ENCODE measurements at regions not wholly inside any gene's neighbourhood (a gene's known extent, or its start where the extent isn't known, plus 50 kb on each side); places are given as distances from the start of the nearest gene placed in this dataset.
"Not testable (repeated sequence)": the region's sequence is repeated elsewhere in the genome, so short reads cannot be mapped to it uniquely, and the experiment has no call there.

DNA sequence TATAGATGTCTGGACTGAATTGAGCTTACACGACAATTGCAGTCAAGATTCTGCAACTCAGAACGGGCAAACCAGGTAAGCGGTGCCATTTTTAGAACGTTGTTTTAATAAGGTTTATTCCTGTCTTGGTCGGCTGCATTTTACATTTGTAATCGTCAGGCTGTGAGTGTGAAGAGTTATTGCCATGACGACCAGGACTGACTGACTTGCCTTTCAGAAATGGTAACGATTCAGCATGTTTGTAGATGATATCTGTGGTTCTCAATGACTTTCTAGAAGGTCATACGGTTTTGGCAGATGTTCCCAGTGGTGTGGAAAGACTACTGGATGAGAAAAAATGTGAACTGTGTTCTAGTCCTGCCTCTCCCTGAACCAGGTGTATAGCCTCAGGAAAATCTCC, 271.3 kb upstream of the B3GALT2 start:
- DNase-seq (ENCODE audit: low spot score), result no peak

DNA sequence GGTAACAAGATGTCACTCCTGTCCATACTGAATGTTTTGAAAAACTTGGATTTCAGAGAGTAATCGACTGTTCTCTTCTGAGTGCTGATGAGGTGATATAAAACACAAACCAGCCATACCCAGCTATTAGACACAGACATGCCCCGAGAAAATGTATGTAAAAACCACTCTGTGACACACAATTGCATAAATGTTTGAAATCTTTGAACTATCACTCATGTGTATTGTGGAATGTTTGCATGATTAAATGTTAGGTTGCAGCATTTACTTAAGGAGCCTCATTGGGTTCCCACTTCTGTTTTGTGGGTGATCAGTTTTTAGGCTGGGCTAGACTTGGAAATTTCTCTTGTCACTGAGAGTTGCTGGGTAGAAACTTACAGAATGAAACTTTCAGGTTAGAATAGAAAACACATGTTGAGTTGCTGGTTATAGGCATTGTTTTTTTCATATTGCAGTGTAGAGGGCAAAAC, 270.4 kb upstream of the B3GALT2 start:
- DNase-seq (ENCODE audit: low spot score), result no peak

DNA sequence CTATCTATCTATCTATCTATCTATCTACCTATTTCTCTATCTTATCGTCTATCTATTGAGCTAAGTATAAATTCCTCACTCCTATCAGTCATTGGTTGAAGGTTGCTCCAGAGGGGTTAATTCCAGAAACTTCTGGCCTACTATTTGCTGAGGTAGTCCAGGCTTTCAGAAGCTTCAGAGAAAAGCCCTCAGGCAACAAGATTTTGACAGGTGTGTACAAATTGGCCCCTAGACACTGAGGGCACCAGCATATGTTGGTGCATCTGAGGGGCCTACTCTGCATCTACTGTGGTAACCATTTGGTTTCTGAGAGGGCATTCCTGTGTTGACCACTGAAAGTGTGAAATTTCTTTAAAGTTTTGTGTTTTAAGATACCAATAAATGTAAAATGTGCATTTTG, 265.2 kb upstream of the B3GALT2 start:
- DNase-seq (ENCODE audit: low spot score), result no peak

DNA sequence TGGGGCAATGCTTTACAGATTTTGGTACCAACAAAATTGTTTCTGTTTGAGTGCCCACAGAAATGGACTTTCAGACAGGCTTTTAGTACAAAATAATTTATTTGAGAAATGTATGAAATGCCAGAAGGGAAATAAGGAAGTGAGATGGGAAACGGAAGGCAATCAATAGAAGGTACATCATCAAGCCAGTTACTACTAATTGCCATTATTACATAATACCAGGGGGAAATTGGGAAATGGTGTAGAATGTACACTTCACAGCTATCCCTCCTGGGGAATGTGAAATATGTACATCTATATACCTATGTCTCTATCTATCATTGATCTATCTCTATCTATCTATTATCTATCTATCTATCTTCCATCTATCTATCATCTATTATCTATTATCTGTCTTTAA, 264.6 kb upstream of the B3GALT2 start:
- DNase-seq (ENCODE audit: low spot score), result no peak

DNA sequence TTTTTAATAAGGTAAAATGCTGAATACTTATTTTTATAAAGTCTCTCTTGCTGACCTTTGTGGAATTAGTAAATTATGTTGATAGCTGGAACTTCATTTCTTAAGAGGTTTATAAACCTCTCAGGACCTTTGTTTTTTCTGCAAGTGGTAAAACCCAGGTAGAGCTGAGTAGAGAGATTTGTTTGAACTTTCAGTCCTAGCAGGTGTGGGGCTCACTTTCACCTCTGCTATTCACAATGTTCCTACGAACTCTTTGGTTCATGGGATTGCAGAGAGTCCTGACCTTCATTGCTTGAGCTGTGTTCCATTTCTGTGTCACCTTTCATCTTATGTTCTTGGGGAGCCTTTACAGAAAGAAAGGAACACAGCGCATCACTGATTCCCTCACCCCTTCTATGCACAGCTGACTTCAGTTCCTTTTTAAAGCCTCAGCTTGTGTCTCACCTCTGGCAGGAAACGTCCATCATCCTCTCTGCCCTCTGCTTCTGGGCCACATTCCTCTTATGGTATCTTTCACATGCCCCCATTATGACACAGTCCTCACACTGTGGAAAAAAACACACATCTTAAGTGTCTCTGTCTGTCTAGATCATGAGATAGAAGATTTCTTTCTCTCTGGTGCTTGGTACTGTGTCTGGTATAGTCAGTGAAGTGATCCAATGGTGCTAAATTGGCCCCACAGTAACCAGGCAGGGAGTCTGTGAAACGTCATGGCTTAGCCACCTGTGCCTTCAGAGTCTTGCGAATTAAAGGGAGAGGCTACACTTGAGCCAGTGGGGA, 262.5 kb upstream of the B3GALT2 start:
- DNase-seq (ENCODE audit: low spot score), result no peak

DNA sequence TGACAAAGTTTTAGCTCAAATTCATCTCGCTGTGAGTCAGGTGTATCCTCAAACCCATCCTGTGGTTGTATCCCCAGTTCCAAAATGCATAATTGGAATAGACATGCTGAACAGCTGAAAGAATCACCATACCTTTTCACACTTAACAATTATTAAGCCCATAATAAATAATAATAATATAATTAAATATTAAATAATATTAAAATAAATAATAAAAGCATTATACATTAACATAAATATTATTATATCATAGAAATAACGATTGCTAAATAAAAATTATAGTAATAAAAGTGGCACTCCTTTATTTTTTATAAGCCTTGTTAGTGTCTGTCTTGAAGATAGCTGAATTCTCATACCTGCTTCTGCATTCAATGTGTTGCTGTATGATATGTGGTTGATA, 257.5 kb upstream of the B3GALT2 start:
- no peak for DNase-seq (ENCODE audit: low spot score)

DNA sequence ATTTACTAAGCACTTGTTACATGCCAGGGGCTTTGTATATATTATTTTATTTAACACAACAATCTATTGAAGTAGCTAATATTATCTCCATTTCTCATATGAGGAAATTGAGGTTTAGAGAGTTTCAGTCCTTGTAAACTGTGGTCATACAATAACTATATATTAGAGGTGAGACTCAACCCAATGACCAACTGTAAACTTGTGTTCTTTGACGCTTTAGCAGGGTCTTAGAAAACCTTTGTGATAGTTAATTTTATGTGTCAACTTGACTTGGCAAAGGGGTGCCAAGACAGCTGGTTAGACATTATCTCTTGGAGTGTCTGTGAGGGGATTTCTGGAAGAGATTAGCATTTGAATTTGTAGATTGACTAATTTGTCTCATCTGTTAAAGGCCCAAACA, 252.4 kb upstream of the B3GALT2 start:
- no peak for DNase-seq (ENCODE audit: low spot score)

DNA sequence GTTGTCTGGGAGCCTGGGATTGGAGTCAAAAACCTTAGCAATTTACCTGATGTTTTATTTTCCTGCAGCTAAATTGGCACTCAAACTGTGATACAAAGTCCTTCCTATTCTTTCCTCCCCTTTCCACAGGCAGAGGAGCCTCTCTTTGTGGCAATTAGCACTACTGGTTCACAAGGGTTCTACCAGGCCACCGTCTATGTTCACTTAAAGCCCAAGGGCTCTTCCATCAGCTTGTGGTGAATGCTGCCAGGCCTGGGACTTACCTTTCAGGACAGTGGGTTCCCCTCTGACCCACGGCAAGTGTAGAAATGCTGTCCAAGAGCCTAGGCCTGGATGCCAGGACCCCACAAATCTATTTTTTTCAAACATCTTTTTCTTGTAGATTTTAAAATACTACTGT, 251.9 kb upstream of the B3GALT2 start:
- DNase-seq (ENCODE audit: low spot score), result no peak

DNA sequence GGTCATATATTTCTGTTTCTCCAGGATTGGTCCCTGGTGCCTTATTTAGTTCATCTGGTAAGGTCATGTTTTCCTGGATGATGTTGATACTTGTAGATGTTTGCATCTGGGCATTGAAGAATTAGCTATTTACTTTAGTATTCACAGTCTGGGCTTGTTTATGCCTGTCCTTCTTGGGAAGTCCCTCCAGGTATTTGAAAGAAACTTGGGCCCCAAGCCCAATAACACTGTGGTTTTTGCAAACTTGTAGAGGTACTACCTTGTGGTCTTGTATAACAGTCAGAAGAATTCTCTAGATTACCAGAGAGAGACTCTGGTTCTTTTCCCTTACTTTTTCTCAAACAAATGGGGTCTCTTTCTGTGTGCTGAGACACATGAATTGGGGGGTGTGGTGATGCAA, 251.4 kb upstream of the B3GALT2 start:
- no peak for DNase-seq (ENCODE audit: low spot score)

DNA sequence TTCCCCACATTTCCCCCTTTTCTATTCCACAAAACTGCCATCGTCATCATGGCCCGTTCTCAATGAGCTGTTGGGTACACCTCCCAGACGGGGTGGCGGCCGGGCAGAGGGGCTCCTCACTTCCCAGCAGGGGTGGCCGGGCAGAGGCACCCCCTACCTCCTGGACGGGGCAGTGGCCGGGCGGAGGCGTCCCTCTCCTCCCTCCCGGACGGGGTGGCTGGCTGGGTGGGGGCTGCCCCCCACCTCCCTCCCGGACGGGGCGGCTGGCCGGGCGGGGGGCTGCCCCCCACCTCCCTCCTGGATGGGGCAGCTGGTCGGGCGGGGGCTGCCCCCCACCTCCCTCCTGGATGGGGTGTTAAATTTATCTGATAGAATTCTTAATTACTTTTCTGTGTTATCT, 250.9 kb upstream of the B3GALT2 start:
- DNase-seq (ENCODE audit: low spot score), result not testable (repeated sequence)

DNA sequence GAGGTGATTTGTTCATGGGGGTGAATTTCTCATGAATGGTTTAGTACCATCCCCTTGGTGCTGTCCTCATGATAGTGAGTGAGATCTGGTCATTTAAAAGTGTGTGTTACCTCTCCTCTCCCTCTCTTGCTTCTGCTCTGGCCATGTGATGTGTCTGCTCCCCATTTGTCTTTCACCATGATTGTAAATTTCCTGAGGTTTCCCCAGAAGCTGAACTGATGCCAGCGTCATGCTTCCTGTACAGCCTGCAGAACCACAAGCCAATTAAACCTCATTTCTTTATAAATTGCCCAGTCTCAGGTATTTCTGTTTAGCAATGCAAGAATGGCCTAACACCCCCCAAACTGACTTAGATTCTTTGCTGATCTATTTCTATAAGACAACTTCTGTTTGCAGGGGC, 249.4 kb upstream of the B3GALT2 start:
- DNase-seq (ENCODE audit: low spot score), result no peak

DNA sequence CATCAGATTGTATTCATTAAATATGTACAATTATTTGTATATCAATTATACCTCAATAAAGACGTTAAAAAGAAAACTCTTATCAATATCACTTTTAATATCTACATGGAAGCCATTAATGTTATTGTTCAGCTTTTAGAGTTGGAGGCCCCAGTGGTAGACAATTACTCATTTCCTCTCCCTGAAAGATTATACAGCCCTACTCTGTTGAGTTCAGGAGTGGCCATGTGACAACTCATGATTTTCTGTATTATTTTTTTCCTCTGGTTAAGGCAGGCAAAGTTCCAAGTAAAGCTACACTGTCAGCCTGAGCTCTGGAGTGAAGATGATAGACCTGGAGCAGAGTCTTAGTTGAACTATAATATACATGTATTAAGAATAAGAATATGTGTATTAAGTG, 247.9 kb upstream of the B3GALT2 start:
- no peak for DNase-seq (ENCODE audit: low spot score)

DNA sequence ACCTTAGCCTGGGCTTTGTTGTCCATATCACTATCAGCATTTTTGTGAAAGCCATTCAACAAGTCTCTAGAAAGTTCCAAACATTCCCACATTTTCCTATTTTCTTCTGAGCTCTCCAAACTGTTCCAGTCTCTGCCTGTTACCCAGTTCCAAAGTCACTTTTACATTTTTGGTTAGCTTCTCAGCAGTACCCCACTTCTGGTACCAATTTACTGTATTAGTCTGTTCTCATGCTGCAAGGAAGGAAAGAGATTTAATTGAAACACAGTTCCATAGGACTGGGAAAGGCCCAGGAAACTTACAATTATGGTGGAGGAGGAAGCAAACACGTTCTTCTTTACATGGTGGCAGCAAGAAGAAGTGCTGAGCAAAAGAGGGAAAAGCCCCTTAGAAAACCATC, 247.2 kb upstream of the B3GALT2 start:
- DNase-seq (ENCODE audit: low spot score), result no peak

DNA sequence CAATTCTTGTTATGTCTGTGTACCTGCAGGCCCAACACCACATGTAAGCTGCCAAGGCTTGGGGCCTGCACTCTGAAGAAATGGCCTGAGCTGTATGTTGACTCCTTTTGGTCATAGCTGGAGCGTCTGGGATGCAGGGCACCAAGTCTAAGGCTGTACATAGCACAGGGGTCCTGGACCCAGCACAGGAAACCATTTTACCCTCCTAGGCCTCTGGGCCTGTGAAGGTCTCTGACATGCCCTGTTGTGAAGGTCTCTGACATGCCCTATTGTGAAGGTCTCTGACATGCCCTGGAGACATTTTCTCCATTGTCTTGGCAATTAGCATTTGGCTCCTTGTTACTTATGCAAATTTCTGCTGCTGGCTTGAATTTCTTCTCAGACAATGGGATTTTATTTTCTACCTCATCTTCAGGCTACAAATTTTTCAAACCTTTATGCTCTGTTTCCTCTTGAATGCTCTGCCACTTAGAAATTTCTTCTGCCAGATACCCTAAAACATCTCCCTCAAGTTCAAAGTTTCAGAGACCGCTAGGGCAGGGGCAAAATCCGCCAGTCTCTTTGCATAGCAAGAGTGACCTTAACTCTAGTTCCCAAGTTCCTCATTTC, 246.7 kb upstream of the B3GALT2 start:
- no peak for DNase-seq (ENCODE audit: low spot score)

DNA sequence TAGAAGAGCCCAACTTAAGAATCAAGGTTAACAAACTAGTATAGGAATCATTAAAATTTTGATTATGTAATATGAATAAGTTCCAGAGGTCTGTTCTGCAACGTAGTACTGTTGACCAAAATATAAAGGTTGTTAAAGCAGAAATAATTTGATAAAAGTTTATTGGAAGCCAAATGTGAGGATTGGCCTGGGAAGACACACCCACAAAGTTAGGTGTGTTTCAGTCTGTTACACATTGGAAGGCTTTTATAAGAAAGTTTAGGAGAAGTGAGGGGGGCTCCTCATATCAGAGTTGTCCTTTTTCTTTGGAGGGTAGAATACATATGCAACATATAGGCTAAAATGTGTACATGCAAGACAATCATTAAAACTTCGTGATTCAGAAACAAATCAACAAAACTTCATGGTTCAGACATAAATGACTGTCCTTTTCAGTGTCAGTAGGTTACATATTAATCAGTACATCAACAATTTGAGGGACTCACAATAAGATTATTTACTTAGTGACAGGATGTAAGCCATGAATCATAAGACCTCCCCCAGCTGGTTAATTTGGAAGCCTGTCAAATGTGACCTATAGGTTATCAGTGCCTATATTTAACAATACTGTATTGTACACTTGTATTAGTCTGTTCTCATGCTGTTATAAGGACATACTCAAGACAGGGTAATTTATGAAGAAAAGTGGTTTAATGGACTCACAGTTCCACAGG, 245.0 kb upstream of the B3GALT2 start:
- no peak for DNase-seq (ENCODE audit: low spot score)

DNA sequence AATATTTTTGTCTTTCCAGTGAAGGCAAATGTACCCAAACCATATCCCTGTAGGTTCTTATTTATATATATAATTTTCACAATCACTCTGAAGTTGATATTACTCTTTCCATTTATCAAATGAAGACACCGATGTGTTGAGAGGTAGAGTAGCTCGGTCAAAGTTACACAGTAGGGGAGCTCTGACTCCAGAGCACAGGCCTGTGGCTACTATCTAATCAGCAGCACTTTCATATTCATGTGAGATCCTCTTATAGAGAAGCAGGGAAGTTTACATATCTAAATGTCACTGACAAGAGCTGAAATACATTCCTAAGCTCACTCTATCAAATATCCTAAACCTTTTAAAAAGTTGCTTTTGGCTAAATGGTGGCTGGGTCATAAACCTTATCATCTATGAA, 241.1 kb upstream of the B3GALT2 start:
- DNase-seq (ENCODE audit: low spot score), result no peak

DNA sequence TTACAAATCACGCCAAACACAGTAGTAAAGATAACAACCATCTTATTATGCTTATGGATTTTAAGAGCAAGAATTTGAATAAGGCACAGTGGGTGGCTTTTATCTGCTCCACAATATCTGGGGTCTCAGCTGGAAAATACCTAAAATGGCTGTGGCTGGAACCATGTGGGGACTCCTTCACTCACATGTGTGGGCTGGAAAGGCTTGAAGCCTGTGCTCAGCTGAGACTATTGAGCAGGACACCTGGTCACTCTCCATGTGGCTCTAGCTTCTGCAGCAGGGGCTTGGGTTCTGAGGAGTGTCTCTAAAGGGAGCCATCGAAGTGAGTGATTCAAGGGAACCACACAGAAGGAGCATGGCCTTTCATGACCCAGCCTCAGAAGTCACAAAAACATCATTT, 239.6 kb upstream of the B3GALT2 start:
- no peak for DNase-seq (ENCODE audit: low spot score)

DNA sequence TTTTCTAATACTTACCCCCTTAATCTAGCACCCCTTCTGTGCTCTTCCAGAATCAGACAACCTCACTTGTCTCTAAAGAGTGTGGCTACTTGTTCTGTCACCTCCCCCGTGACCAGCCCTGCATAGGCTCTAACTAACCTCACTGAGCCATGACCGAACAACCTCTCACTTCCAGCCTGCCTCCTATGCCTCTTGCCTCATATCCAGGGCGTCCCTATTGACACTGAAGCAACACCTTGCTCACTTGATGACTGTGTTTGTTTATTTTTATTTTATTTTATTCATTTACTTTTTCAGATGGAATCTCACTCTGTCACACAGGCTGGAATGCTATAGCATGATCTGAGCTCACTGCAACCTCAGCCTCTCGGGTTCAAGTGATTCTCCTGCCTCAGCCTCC, 235.1 kb upstream of the B3GALT2 start:
- DNase-seq (ENCODE audit: low spot score), result no peak

DNA sequence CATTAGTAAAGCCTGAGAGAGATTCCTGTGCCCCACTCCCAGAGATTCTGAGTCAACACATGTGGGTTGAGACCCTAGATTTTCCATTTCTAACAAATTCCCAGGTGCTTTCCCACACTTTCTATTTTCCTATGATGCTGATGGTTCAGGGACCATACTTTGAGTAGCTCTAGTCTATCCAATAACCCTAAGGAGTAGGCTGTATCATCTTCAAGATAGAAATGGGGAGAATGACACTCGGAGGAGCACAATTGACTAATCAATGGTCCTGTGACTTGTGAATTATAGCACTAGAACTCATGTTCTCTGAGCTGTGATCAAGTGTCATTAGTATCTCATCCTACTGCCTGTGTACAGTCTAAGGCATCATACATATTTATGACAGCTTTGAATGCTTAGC, 232.9 kb upstream of the B3GALT2 start:
- no peak for DNase-seq (ENCODE audit: low spot score)

DNA sequence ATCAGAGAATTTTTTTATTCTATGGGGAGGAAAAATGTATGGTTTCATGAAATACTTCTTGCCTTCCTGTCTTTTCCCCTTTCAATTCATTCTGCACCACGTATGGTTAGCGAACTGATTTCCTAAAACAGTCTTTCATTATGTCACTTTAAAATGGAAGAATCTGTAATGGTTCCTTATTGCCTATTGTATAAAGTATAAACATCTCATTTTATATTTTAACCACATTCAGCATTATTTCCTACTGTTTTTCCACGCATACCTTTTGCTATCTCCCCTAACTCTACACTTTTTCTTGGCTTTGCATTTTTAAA, 232.3 kb upstream of the B3GALT2 start:
- no peak for DNase-seq (ENCODE audit: low spot score)

DNA sequence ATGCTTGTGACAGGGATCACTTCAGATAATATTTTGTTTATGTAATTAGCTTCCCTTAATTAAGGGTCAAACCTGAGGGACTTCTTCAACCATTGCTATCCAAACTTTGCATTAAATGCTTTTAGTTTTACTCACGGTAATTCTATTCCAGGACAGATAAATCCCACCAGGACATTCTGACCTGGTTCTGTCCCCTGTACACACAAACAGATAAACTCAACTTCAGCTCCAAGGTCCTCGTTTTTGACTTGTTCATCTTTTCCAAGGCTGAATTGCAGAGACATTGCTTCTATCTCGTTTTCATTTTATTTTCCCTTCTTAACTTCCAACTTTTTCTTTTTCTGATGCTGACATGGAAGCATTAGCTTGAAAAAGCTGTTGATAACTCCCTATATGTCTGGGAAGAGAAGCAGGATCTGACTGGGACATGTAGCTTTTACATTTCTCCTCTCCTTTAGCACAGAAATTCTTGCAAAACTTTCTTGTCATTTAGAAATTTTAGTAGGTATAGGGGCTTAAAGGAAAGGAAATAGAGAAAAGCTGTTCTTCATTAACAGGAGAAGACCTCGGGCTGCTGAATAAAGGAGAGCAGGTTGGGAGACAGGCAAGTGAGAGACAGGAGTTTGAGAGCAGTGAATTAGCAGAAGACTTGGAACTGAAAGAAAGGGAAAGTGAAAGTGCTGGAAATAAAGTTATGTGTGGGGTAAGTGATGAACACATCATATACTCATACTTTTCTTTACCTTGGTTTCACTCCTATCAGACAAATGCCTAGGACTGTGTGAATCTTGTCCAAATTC, 231.7 kb upstream of the B3GALT2 start:
- no peak for DNase-seq (ENCODE audit: low spot score)

DNA sequence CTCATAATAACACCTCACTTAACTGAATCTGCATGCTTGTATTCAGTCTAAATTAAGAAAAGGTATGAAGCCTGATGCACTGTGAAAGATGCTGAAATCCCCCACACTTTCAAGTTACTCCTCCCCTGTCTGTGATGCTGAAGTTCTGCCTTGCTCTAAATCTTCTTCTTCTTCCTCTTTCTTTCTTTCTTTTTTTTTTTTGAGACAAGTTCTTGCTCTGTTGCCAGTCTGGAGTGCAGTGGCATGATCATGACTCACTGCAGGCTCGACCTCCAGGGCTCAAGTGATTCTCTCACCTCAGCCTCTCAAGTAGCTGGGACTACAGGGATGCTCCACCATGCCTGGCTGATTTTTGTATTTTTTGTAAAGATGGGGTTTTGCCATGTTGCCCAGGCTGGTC, 231.0 kb upstream of the B3GALT2 start:
- no peak for DNase-seq (ENCODE audit: low spot score)
